ENCODE measurements at regions not wholly inside any gene's neighbourhood (a gene's known extent, or its start where the extent isn't known, plus 50 kb on each side); places are given as distances from the start of the nearest gene placed in this dataset.
"Not testable (repeated sequence)": the region's sequence is repeated elsewhere in the genome, so short reads cannot be mapped to it uniquely, and the experiment has no call there.

DNA sequence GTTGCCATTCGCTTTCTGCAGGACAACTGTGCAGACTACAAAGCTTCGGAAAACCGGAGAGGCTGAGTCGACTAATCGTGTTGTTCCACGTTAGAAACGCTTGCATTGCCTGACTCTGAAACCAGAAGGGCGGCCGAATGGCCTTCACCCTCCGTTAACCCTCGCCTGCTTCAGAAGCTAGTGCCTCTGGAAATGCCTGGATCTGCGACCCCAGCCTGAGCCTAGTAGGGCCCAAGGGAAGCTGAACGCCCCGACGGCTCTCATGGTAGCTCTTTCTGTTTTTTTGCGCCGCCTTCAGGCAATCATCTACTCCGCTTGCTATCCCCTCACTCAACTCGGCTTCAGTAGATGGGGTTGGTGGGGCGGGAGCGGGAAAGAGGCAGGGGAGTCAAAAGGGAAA is 117.3 kb downstream of the PPIAL4A start:
- DNase-seq = not testable (repeated sequence)

DNA sequence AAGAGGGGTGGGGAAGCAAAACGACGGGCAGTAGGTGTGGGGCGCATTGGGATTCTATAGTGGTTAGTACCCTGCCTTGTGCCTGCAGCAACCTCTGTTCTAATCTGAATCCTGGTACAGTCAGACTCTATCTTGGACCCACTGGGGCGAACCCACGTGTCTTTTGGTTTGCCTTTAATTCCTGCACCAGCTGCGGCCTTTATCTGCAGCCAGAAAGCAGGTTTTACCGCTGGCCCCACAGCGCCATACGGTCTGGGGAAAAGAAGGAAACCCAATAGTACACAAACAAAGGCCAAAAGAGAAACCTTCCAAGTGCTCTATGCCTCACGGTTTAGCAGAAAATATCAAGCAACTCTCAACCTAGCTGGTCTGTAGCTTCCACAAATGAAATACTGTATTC is 118.2 kb downstream of the PPIAL4A start:
- not testable (repeated sequence) for DNase-seq

DNA sequence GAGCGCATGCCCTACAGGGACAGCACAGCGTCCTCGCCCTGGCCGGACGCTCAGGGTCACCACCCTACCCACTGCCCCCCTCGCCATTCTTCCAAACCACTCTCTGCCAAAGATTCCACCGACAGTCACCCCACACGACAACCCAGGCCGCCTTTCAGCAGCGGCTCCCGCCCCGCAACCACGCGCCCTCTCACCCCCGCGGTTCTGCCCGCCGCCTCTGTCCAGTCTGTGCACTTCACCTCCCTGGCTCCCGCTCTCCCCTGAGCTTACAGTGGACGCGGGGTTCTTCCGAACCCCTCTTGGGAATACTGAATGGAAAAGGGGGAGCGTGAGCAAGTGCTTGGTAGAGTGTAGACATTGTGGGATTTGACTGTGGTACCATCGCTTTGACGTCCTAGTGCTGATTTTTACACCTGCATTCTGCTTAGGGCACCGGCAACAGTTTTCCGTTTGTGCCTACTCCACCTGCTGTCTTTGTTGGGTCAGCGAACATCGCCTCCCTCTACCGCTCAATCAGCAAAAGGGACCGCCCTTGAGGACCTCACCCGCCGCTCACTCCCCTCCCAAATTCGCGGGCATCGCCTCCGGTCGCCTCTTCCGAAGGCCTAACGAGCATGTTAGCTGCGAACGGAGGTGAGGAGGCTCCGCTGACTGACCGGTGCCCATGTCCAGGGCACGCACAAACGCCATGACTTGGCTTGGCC is 119.1 kb downstream of the PPIAL4A start:
- peak; percentile 22 for DNase-seq

DNA sequence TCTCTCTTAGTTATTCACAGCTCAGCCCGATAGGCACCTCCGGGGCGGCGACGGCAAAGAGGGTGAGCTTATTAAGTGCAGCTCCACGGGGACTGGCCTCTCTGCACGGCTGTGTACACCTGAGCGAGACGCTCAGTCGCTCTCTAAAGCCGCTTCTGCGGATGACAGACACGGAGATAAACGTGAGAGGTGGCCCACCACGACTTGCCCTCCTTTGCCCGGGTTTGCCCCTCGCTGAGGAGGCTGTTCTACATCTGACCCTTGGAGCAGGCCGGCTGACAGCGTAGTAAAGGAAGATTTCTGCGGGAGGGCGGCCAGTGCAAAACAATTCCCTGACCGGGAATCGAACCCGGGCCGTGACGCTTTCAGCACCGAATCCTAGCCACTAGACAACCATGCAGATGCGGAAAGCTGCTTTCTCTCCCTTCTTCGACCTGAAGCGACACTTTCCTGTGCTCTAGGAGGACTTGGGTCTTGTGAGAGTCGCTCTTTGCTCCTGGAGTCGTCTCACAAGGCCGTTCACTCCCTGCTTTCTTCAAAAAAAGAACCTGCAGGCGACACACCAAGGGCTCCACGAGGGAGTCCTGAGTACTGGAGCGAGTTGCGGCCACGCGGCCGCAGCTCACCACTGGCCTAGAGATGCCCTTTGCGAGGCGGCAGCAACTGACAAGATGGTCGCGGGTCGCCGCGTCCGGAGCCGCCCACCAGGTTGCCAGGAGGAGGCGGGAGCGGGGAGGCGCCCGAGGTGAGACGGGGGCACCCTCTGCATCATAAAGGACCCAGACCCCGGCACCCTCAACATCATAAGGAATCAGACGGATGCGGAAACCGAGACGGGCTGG is 119.9 kb downstream of the PPIAL4A start:
- peak; percentile 73 for DNase-seq

DNA sequence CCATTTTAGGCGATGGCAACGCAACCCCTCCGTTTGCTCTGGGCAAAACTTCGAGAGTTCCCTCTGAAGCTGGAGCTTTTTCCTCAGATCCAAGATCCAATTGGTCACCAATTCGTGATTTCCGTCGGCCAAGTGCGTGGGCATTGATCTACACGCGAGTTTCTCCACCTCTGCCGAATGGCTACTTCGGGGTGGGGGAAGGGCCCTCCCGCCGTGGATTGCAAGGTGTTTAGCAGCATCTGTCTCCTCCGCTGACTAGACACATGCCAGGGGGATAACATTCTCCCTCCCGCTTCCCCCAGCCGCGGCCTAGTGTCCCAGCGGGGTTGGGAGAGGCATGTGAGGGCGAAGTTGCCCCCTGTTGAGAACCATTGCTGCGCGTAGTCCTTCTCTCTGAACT is 120.6 kb downstream of the PPIAL4A start:
- not testable (repeated sequence) for DNase-seq

DNA sequence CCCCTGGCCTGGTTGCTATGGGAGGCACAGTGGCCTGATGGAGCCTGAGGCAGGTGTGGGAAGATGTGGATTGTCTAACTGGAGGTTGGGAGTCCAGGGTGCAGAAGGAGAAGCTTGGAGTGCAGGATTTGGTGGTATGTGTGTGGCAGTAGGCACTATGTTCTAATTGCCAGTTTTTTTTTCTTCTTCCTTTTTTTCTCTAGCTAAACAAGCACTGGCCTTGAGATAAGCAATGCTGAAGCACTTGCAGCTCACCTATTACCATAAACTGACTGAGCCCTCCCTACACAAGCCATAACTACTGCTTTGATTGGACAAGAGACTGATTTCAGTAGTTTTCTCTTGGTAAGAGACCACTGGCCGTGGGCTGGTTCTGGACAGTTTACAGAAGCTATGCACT is 123.6 kb downstream of the PPIAL4A start:
- not testable (repeated sequence) for DNase-seq

DNA sequence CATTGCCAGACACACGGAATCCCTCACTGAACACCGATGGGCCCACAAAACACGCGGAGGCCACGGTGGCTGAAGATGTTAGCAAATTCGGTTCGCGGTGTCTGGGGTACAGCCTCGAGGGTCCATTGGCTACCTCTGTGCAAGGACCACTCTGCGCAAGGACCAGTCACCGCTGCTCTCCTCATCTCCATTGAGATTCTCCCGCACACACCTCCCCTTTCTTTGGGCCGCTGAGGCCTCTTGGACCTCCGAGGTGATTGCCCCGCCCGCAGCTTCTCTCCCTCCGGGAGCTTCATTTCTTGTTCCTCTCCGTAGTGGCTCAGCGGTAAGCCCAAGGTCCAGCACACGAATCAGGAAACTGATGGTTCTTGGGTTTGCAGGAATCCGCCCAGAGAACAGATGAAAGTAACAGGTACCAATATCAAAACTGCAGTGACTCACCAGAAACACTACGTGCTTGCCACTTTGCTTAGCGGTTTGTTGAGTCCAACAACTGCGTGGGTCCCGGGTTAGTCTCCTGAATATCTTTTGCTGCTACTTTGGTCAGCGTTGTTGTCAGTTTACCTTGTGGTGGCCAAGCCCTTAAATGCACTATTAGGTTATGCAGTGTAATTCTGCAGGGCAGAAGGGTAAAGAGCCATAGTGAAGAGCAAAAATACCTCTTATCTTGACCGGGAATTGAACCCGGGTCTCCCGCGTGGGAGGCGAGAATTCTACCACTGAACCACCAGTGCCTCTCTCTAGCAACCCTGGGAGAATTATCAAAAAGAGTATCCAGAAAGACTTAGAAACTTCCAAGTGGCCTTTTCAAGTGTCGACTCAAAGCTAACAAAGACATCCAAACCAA is 126.8 kb downstream of the PPIAL4A start:
- DNase-seq = peak; percentile 60

DNA sequence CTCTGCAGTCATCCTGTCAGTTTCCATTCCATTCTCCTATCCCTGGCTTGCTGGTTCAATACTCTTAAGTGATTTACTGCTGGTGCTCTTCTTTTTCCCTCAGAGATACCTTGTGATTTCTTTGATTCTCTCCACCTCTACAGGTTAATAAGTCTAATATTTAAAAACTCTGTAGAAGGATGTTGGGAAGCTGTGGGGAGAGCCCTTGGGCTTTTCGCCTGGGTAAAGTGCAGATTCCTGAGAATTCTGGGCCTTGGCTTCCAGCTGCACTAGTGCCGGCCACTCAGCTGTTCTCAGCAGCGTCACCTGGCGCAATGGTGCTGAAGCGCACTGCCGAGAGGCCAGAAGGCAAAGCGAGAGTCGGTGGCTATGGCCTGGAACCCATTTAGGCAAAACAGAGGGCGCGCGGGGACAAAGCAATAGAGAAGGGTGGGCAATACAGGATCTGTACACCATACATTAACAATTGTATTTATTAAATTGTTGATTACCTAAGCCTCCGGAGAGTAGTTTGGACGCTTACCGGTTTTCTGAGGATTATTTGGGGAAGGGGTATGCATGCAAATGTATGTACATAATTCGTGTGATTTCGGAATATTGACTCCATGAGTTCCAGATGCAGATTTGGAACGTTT is 130.3 kb downstream of the PPIAL4A start:
- DNase-seq = not testable (repeated sequence)

DNA sequence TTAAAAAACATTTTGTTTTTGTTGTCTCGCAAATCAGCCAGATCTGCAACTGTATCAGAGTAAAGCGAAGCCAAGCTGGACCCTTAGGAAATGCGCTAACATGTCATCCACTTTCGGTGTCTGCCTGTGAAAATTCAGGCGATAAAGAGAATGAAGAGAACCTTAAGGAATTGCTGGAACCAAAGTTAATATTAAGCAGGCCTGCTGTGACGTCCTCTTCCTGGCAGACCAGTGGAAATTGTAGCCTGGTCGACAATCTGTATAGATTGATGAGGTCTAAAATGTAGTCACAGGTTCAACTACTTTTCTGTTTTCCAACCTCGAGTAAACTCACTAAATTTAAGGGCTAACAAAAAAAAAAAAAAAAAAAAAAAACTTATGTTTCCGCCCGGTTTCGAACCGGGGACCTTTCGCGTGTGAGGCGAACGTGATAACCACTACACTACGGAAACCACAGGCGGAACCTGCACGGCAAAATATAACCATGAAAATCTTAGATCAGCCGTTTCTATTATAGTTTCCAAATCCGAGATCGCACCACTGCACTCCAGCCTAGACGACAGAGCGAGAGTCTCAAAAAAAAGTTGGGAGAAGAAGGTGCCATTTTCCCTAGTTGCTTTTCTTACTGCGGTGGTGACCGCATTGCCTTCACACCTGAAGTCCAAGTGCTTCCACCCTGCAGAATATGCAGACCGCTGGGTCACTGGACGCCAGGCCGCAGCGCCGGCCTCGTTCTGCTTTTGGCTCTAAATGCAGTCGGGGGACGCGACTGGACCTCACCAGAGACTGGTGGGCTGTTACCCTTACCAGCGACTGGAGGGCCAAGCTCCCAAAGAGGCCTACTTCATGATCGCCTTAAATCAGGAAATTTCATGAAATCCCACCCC is 131.0 kb downstream of the PPIAL4A start:
- DNase-seq = peak; percentile 62

DNA sequence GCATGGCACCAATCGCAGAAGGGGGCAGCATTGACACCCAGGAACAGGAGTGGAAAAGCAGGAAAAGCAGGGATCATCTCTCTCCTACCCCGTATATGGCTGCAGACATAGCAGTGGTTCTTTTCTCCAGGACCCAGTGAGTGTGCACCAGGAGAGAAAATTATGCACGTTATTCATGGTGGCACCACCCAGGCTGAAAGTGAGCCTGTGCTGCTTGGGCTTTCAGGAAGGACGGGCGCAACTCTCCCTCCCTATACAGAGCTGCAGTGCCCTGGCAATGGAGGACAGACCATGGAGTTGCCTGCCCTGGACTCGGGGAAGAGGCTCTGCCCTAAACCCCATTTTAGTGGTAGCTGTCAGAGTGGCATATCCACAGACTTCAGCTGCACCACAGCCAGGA is 132.1 kb downstream of the PPIAL4A start:
- not testable (repeated sequence) for DNase-seq

DNA sequence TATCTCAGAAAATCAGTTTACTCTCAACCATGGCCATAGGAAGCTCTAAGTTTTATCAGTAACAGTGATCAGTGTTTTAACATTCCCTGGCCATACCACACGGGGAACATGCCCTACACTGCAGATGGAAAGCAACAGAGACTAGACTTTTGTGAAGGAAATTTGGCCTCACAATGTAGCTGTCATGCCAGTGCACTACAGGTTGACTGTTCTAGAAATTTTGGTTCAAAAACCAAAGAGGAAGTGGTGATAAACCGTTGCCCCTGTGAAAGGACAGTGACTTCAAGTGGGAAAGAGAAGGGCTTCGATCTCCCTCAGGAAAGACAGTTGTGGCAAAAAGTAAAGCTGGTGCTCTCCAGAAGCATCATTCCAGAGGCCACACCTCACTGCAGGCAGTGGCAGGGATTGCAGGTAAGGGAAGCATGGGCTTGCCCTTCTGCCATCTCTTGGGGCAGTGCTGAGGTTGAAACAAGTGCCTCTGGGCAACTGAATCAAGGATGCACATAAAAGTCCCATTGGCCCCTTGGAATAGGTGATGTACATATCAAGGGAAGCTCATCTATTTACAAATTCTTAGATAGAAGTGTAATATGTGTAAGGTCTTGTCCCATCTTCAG is 143.4 kb downstream of the PPIAL4A start:
- DNase-seq = not testable (repeated sequence)

DNA sequence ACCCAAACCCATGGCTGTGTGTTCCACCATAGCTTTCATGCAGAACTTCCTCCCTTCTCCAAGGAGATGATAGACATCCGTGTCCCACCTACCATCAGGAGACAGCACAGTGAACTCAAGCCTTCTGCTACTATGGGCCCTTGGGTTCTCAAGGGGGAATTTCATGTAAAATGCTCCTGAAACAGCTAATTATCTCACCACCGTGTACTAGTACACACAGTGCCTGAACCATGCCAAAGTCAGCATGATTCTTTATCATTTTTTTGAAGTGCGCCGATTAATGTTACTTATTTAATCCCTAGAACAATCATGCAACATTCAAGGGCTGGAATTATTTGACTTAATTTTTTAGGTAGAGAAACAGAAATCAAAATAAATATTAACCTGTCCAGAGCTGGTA is 147.2 kb downstream of the PPIAL4A start:
- DNase-seq = not testable (repeated sequence)

DNA sequence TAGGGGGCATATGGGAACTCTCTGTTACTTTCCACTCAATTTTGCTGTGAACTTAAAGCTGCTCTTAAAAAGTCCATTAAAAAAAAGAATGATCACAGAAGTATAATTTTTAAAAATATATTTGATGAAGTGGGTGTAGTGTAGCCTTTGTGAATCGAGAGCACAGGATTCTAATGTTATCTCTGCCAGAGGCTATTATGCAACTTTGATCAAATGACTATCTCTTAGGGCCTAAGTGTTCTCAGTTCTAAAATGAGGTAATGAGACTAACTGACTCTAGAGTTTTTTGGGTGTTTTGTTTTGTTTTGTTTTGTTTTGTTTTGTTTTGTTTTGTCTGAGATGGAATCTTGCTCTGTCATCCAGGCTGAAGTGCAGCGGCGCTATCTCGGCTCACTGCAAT is 143.2 kb downstream of the FAM72B start:
- DNase-seq = not testable (repeated sequence)

DNA sequence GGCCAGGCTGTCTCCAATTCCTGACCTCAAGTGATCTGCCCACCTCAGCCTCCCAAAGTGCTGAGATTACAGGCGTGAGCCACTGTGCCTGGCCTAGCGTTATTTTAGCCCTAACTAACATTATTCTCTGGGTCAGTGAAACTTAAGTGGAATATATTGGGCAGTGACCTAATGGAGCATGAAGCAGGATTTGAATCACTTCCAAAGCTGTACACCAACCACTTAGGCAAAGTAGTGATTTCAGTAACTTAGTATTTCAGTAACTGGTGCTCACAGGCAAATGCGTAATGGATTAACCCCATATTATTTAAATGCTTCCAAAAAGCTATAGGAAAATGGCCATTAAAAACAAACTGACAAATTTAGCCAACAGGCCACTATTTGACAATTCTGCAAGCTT is 142.6 kb downstream of the FAM72B start:
- not testable (repeated sequence) for DNase-seq

DNA sequence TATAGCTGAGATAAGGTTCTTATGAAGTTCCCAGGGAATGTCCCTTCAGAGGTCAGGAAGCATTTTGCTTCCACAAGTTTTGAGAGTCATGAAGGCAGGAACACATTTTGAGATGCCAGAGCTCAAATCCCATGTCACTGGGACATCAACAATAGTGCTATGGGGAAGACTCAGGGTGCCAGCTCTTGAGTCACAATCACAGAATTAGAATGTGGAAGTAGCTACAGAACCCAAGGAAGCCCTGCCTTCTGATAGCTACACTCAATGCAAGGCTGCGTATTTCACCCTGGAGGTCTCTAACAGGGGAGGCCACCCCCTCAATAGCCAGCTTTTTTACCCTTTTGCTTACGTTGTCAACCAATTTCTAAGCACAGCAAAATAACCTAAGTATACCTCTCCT is 141.3 kb downstream of the FAM72B start:
- DNase-seq = not testable (repeated sequence)

DNA sequence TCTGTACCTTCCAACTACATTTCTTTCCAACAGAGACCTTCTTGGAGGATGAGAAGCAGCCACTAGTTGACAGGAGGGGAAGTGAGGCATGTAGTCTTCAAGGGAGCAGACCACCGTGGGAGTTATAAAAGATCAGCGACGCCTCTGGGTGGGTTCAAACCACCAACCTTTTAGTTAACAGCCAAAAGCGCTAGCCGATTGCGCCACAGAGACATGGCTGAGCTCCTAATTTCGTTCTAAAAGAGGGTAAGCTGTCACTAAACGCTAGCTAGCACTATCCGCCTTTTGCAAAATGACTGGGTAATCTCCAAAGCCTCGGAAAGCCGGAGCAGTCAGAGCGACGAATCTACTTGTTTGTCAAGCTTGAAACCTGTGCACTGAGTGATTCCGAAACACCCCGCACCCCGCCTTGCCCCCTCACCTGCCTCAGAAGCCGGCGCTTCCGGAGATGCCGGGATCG is 135.8 kb downstream of the FAM72B start:
- DNase-seq = peak; percentile 52

DNA sequence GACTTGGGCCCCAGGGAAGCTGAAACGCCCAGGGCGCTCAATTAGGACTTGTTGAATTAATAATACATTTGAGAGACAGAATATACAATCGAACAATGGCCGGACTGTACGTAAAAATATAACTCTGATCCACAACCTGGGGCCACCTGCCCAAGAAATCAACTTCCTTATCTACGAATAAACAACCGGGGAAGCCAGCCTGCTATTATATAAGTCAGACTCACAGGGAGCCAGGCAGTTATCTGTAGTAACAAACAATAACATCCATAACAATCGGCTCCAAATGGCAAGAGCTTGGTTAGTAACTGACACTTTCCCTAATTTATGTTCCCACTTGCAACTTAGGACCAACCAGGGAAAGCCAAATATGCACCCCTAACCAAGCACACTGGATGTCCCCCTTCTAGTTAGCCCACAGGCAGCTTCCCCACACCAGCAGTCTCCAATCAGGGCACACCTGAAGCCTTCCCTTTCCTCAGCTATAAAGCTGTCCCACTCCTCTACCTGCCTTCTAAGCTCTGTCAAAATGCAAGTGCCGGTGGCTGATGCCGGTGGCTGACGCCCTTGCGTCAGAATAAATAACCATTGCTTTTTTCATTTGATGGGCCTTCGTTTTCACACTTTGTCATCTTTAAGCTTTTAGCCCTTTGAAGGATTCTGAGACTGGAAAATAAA is 135.2 kb downstream of the FAM72B start:
- not testable (repeated sequence) for DNase-seq

DNA sequence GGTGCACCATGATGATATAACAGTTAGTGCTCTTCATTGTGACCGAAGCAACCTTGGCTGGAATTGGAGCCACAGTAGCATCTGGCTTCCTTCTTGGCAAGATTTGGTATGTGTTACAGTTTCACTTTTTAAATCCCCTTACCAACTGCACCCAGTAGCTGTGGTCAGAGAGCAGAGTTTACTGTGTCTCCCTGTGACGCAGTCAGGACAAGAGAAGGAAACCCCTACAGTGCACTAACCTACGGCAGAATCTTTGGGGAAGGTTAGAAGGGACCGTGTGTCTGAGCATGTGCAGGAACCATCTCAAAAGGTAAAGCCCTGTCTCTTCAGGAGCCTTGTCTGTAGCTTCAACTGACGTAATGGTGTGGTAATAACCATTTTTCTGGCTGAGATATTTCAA is 134.0 kb downstream of the FAM72B start:
- DNase-seq = not testable (repeated sequence)

DNA sequence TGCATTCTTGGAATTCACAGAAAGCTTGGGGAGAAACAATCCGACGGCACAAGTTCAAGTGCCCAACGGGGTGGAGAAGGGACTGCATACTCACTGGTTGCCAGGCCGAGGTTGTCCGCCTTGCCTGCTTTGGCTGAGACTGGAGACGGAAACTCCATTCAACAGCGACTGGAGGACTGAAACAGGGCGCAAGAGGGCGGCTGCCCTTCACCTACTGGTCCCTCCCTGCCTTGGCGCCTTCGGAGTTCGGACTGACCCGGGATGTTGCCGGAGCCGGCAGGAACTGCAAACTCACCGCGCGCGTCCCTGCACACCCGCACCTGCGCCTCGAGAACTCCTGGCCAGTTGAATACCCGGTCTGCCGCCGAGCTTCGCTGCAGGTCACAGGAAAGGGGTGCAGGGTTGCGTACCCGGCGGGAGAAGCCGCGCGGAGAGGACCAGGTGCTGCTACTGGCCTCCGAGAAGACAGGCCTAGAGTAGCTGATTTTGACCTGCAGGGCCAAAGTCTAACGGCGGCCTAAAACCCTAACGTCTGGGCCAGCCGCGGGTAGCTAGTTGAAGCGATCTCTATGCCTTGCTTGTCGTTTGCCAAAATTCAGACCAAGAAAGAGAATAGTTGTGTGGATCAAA is 132.9 kb downstream of the FAM72B start:
- DNase-seq = not testable (repeated sequence)

DNA sequence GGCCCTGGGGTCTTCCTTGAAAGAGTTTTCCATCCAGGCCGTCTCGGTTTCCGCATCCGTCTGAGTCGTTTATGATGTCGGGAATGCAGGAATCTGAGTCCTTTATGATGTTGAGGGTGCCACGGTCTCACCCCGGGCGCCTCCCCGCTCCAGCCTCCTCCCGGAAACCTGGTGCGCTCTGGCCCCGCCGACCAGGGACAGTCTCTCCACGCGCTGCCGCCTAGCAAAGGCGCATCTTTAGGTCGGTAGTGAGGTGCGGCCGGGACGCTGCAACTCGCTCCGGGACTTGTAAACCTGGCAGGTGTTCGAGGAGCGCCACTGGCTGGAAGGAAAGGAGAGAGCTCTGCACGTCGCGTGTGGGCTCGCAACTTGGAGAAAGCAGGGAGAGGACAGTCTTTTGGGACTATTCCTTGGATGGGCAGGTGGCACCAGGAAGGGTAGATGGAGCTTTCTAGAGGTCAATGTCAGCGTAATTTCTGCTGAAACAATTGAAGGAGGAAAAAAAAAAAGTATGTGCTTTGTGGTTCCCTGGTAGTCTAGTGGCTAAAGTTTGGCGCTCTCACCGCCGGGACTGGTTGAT is 132.0 kb downstream of the FAM72B start:
- DNase-seq = peak; percentile 18

Data from stimulated activated CD4-positive, alpha-beta T cell treated with anti-CD3 and anti-CD28 coated beads, Interleukin-15, amount 100 ng/mL, for 24 hours (primary cell).